Lung (tissue), 11 donors: ENCODE measurements at regions not wholly inside any gene's neighbourhood (a gene's known extent, or its start where the extent isn't known, plus 50 kb on each side); places are given as distances from the start of the nearest gene placed in this dataset.

Source experiments
- ATAC-seq: fragments of 200-7000 bp; cut with Tn5 transposase; one replicate; pipeline ENCODE4 v1.9.1; 2020; ENCODE audit warnings: moderate number of reproducible peaks; ENCODE audit not compliant: insufficient read depth, low FRiP score
- DNase-seq, 3 donors: peaks; one replicate each; pipeline ENCODE4 v3.0.0-alpha.2; 2013 to 2017
- H3K27ac ChIP-seq, 2 donors: one replicate each; pipeline ENCODE4 v1.5.1; 2013; ENCODE audit warnings: mild to moderate bottlenecking in 2 of 2, moderate library complexity in 2 of 2, control low read depth in 1 of 2, inconsistent platforms in 1 of 2, low read depth in 1 of 2, low read length in 1 of 2
- H3K27me3 ChIP-seq, 3 donors: one replicate each; pipeline ENCODE4 v1.5.1; 2013; ENCODE audit warnings: low read length in 2 of 3; ENCODE audit not compliant: control insufficient read depth in 3 of 3, insufficient read depth in 3 of 3
- H3K36me3 ChIP-seq, 4 donors: one replicate each; pipeline ENCODE4 v1.5.1; 2013; ENCODE audit warnings: low read length in 4 of 4, mild to moderate bottlenecking in 1 of 4, moderate library complexity in 1 of 4; ENCODE audit not compliant: control insufficient read depth in 4 of 4, insufficient read depth in 4 of 4
- H3K4me1 ChIP-seq, 5 donors: one replicate each; pipeline ENCODE4 v1.5.1; 2013; ENCODE audit warnings: low read length in 5 of 5, mild to moderate bottlenecking in 2 of 5, moderate library complexity in 1 of 5; ENCODE audit not compliant: control insufficient read depth in 5 of 5, insufficient read depth in 5 of 5
- H3K4me3 ChIP-seq: one replicate; pipeline ENCODE4 v1.5.1; 2013; ENCODE audit warnings: mild to moderate bottlenecking, control low read depth, moderate library complexity
- H3K9ac ChIP-seq, 2 donors: one replicate each; pipeline ENCODE4 v1.5.1; 2013; ENCODE audit warnings: low read length in 2 of 2, control low read depth in 1 of 2; ENCODE audit not compliant: insufficient read depth in 1 of 2
- H3K9me3 ChIP-seq, 4 donors: one replicate each; pipeline ENCODE4 v1.5.1; 2013; ENCODE audit warnings: low read length in 3 of 4, mild to moderate bottlenecking in 1 of 4, moderate library complexity in 1 of 4; ENCODE audit not compliant: control insufficient read depth in 4 of 4, insufficient read depth in 3 of 4
- WGBS, 2 donors: extraction: QIAGEN DNeasy Blood & Tissue Kit; methylation state at CpG; one replicate each; pipeline ENCODE4 v1.1.7; 2013; 5-methylcytosine and 5-hydroxymethylcytosine counted together
- TF ChIP-seq, protein P1 (sequence below): IDR thresholded peaks from 2 replicates; pipeline ENCODE4 v1.5.1; 2012; ENCODE audit warnings: mild to moderate bottlenecking; ENCODE audit errors: control extremely low read depth, extremely low read depth
- donor health status: control.
- donor health status: control.
- donor health status: Bipolar disorder and iron deficiency.
- donor health status: healthy.
- donor health status: DM: yes; HTN: yes; CAD: no.

DNA sequence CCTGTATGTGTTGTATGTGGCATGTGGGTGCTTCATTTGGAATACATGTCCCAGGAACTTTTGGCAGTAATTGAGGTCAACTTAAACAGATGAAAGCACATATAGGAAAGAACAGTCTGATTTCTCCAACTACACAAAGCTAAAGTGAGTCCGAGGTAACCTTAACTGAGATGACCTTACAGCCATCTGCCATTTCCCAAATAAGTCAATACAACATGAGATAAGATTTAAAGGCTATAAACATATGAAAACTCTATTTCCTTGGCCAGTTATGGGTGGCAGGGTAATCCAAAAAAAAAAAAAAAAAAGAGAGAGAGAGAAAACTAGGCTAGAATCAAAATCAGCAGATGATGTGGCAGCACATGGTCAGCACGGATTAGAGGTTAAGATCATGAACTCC, 1068.3 kb downstream of the KHDRBS2 start:
- DNase-seq = no peak
- Histone ChIP-seq H3K4me1 (no peaks in the 10 kb centered on the region), H3K27ac (no peak overlapping the region), H3K4me3 (no peak overlapping the region), H3K9me3 (peaks cover 2 to 9% (median 3%) of the 10 kb centered on the region in 4 donors), H3K27me3 (no peaks in the 10 kb centered on the region), H3K9ac (no peak overlapping the region), H3K36me3 (no peaks in the 10 kb centered on the region)
- TF ChIP-seq, protein P1, sequence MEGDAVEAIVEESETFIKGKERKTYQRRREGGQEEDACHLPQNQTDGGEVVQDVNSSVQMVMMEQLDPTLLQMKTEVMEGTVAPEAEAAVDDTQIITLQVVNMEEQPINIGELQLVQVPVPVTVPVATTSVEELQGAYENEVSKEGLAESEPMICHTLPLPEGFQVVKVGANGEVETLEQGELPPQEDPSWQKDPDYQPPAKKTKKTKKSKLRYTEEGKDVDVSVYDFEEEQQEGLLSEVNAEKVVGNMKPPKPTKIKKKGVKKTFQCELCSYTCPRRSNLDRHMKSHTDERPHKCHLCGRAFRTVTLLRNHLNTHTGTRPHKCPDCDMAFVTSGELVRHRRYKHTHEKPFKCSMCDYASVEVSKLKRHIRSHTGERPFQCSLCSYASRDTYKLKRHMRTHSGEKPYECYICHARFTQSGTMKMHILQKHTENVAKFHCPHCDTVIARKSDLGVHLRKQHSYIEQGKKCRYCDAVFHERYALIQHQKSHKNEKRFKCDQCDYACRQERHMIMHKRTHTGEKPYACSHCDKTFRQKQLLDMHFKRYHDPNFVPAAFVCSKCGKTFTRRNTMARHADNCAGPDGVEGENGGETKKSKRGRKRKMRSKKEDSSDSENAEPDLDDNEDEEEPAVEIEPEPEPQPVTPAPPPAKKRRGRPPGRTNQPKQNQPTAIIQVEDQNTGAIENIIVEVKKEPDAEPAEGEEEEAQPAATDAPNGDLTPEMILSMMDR = no peak
- no peak for ATAC-seq
- 78 to 93% methylated on average over 2 of the region's 2 CpGs for WGBS, 2 donors

DNA sequence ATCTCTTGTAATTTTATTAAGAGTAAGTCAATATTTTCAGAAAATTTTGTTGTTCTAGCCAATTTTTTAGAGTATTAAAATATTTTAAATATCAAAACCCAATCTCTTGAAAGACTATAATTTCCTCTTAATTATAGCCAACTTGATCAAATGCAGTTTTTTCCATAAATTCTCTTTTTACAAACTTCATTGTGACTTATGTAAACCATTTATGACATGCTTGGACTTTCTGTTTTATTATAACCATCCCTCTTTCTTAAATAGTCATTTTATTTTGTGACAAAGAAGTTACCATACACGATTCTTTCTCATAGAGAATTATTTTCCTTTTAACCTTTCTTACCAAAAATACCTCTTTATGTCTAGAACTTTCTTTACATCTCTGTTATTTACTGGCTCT, 1075.5 kb downstream of the KHDRBS2 start:
- no peak overlapping the region for H3K9ac ChIP-seq
- WGBS, 2 donors = 49 to 76% methylated on average over 1 of the region's 1 CpG
- H3K36me3 ChIP-seq = no peaks in the 10 kb centered on the region
- peaks cover 0 to 5% (median 2%) of the 10 kb centered on the region in 4 donors for H3K9me3 ChIP-seq
- no peak overlapping the region for H3K27ac ChIP-seq
- DNase-seq = peak in 1 of 3 donors; percentile 0
- no peak for ATAC-seq
- H3K27me3 ChIP-seq = no peaks in the 10 kb centered on the region
- TF ChIP-seq, protein P1 = no peak
- no peak overlapping the region for H3K4me3 ChIP-seq
- no peaks in the 10 kb centered on the region for H3K4me1 ChIP-seq

DNA sequence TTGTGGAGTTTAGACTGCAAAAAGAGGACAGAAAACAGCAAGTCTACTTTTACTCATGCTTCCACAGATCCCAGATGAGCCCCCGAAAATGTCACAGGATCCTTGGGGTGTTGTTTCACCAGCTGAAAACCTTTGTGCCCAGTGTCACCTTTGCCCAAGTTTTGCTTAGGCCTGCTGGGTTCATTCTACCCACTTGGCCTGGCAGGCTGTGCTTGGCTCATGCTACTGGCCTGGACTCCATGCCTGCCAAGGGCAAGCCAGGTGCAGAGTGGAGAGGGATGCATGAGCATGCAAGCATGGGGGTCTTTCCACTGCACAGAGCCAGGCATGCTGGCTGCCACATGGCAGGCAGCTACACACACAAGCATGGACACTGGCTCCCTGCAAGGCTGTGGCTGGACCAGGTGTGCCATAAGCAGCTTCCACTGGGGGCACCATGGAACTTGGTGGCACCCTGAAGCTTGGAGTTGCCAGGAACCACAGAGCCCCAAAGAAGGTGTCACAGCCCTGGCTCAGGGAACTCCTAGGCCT, 1082.0 kb downstream of the KHDRBS2 start:
- no peak for ATAC-seq
- Histone ChIP-seq H3K4me3 (no peak overlapping the region), H3K27me3 (no peaks in the 10 kb centered on the region), H3K4me1 (no peaks in the 10 kb centered on the region), H3K36me3 (no peaks in the 10 kb centered on the region), H3K27ac (no peak overlapping the region), H3K9ac (no peak overlapping the region), H3K9me3 (peaks cover 0 to 19% (median 9%) of the 10 kb centered on the region in 4 donors)
- TF ChIP-seq, protein P1 = no peak
- no peak for DNase-seq
- WGBS, 2 donors = 85 to 92% methylated on average over 1 of the region's 1 CpG

DNA sequence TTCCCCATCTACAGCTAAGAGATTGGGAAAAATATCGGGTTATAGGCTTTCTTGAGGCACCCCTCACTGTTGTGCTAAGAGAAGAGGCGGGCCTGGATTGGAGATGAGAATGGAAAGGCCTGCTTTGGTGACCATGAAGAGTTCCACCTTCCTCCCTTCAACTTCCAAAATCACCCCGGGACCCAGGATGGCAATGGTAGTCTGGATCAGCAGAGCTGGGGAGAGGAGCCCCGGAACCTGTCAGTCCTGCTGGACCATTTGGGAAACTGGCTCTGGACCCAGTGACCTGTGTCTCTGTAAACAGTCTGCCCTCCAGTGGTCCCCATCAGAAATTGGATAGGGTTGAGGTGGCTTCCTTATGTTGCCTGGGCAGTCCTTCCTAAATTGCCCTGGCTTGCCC, 1085.6 kb downstream of the KHDRBS2 start:
- no peak overlapping the region for H3K4me3 ChIP-seq
- H3K27ac ChIP-seq = no peak overlapping the region
- 89 to 90% methylated on average over 4 of the region's 4 CpGs for WGBS, 2 donors
- DNase-seq = no peak
- no peaks in the 10 kb centered on the region for H3K27me3 ChIP-seq
- no peaks in the 10 kb centered on the region for H3K4me1 ChIP-seq
- peaks cover 0 to 19% (median 9%) of the 10 kb centered on the region in 4 donors for H3K9me3 ChIP-seq
- ATAC-seq = no peak
- no peak overlapping the region for H3K9ac ChIP-seq
- H3K36me3 ChIP-seq = no peaks in the 10 kb centered on the region
- TF ChIP-seq, protein P1 = no peak
